OCI-M2 (cell line): ENCODE measurements at regions not wholly inside any gene's neighbourhood (a gene's known extent, or its start where the extent isn't known, plus 50 kb on each side); places are given as distances from the start of the nearest gene placed in this dataset.

Source experiments
- DNase-seq: peaks from one replicate; lab custom pipeline; 2025; ENCODE audit not compliant: unreplicated experiment; lab: John Stamatoyannopoulos, UW

DNA sequence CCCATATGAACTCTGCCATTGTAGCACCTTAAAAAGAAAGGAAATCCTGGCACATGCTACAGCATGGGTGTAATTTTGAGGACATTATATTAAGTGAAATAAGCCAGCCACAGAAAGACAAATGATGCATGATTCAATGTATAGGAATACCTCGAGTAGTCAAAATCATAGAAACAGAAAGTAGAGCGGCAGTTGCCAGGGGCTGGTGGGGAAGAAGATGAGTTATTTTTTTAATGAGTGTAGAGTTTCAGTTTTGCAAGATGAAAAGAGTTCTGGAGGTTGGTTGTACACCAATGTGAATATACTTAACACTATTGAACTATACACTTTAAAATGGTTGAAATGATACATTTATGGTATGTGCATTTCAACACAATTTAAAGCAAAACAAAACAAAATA is 133.0 kb downstream of the ZDHHC21 start:
- no peak for DNase-seq

GRCh38 chr9:14554886-14555285 is 138.3 kb downstream of the ZDHHC21 start:
- no peak for DNase-seq

GRCh38 chr9:14547245-14548060 is 145.8 kb downstream of the ZDHHC21 start:
- no peak for DNase-seq

GRCh38 chr9:14546693-14547092 is 146.5 kb downstream of the ZDHHC21 start:
- DNase-seq, result no peak

- DNase-seq, result no peak
Measured at GRCh38 chr9:14542071-14542470, 151.2 kb downstream of the ZDHHC21 start.

GRCh38 chr9:14538526-14538925 is 154.7 kb downstream of the ZDHHC21 start:
- DNase-seq, result no peak

GRCh38 chr9:14535161-14535955 is 157.9 kb downstream of the ZDHHC21 start:
- no peak for DNase-seq

GRCh38 chr9:14533867-14534640 is 159.2 kb downstream of the ZDHHC21 start:
- DNase-seq, result no peak

- DNase-seq, result no peak
Measured at GRCh38 chr9:14532456-14533115, 160.6 kb downstream of the ZDHHC21 start.

- no peak for DNase-seq
Measured at GRCh38 chr9:14531341-14532269, 161.6 kb downstream of the ZDHHC21 start.

- no peak for DNase-seq
Measured at GRCh38 chr9:14530841-14531240, 162.4 kb downstream of the ZDHHC21 start.

DNA sequence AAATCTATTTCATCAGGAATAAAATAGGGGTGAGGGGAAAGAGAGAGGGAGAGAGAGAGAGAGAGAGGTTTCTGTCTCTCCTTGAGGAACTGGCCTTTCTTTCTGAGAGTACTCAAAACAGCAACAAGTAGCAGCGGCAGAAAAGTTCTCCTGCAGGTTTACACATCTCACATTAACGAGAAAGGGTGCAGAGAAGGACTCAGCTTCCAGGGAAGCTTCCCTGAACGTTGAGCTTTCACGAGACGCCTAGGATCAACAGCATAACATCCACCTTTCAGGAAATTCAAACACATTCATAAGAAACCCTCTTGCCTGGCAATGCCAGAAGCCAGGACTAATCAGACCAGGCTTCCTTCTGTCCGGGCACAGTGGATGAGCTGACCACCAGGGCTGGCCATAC is 162.9 kb downstream of the ZDHHC21 start:
- no peak for DNase-seq

- DNase-seq, result no peak
Measured at GRCh38 chr9:14529629-14530028, 163.6 kb downstream of the ZDHHC21 start.

- DNase-seq, result no peak
Measured at GRCh38 chr9:14529054-14529453, 164.2 kb downstream of the ZDHHC21 start.

DNA sequence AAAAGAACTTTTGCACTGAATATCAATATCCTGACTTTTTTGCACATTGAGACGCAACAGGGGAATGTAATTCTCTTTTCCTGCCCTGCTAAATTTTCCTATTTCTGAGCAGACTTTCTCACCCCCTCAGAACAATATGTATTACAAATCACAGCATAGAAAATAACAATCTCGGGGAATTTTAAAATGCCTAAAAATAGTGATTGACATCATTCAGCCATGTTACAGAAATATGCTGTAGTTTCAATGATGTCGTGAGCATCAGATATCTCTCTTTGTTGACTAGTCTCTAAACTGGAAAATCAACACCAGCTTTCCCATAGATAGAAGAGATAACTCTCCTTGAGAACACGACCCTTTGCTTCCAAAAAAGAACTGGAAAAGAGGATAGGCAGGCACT is 166.7 kb downstream of the ZDHHC21 start:
- DNase-seq, result no peak

GRCh38 chr9:14525856-14526255 is 167.4 kb downstream of the ZDHHC21 start:
- no peak for DNase-seq

- DNase-seq, result no peak
Measured at GRCh38 chr9:14524873-14525515, 168.2 kb downstream of the ZDHHC21 start.

GRCh38 chr9:14523545-14523944 is 169.7 kb downstream of the ZDHHC21 start:
- no peak for DNase-seq

- DNase-seq, result no peak
Measured at GRCh38 chr9:14522627-14523379, 170.4 kb downstream of the ZDHHC21 start.
